HG03280 (cell line): ENCODE measurements at regions not wholly inside any gene's neighbourhood (a gene's known extent, or its start where the extent isn't known, plus 50 kb on each side); places are given as distances from the start of the nearest gene placed in this dataset.

Experiments used
- ATAC-seq: cut with Tn5 transposase; IDR thresholded peaks from one replicate; pipeline ENCODE4 v1.9.1; 2021; ENCODE audit warnings: mild to moderate bottlenecking, moderate library complexity; ENCODE audit not compliant: unreplicated experiment

DNA sequence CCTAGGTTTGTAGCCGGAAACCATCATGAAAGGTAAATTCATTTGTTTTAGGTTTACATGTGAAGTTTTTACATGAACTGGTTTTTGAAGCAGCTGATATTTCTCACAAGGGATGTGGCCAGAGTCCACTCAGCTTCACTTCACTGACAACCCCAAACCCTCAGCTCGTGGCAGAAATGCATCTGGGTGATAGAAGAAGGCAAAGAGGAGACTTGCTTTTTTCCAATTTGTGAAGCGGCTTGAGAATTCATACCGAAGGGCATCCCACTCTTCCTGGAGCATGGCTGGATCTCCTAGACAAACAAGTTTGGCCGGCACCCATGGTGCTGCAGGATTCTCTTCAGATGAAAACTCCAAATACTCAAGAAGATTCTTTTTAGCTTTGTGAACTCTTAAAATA is 392.8 kb upstream of the CNR1 start:
- ATAC-seq = no peak

DNA sequence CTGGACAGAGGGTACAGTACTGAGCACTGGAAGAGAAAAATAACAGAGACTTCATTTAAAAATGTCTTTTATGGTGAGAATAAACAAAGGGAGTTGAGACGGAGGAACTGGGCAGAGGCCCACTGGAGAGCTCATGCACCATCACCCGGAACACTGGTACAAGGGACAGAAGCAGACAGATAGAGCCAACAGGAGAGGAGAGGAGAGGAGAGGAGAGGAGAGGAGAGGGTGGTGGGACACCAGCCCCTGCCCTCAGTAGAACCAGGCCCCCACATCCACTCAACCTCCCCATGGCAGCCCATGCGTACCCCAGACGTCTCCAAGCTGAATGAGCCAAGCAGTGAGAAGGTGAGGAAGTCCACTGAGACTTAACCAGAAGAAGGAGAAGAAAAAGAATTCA is 390.5 kb upstream of the CNR1 start:
- no peak for ATAC-seq

DNA sequence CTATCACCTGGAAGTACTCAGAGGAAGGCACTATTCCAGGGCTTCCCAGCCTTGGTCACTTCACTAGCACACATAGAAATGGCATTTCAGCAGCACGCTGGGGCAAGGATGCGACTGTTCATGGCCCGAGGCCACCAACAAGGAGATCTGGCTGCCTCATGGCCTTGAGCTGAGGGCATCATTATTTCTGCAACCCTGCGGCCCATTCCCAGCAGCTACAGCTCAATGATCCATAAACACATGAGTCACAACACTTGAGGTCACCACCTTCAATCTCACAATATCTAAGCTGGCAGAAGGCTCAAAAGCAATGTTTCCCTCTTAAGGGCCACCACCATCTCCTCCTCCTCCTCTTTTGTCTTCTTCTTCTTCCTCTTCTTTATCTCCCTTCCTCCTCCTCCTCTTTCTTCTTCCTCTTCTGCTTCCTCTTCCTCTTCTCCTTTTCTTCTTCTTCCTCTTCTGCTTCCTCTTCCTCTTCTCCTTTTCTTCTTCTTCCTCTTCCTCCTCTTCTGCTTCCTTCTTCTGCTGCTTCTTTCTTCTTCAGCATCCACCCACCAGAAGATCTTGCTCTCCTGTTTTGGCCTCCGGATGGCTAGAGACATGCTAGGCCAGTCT is 382.9 kb upstream of the CNR1 start:
- no peak for ATAC-seq

DNA sequence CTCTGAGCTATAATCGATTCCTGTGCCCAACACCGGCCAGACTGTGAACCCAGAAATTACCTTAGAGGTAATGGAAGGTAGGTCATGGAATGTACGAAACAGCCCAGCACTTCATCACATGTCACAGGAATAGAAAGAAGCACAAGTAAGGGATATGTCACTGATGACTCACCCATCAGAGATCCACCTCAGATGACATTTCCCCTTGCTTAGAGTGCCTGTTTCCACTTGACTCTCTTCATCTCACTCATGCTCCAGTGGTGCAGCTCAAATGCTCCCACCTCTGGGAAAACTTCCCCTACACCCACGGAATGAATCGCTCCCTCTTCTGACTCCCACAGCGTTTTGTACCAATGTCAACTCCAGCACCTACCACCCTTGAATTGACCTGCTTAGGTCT is 381.6 kb upstream of the CNR1 start:
- ATAC-seq = no peak

DNA sequence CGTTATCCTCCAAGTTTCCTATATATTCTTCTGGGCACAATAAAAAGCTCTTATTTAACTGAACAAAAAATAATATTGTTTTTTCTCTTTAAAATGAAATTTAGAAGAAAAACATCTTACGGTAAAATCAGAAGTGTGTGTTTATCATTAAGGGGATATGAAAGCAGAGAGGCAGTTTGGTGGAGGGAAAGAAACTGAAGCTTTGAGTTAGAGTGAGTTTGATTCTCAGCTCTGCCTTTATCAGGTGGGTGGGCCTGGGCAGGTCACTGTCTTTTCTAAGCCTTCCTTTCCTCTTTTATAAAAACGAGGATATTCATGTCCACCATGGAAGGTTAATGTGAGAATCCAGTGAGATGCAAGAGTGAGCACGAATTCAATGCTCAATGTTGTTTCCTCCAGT is 379.8 kb upstream of the CNR1 start:
- no peak for ATAC-seq

DNA sequence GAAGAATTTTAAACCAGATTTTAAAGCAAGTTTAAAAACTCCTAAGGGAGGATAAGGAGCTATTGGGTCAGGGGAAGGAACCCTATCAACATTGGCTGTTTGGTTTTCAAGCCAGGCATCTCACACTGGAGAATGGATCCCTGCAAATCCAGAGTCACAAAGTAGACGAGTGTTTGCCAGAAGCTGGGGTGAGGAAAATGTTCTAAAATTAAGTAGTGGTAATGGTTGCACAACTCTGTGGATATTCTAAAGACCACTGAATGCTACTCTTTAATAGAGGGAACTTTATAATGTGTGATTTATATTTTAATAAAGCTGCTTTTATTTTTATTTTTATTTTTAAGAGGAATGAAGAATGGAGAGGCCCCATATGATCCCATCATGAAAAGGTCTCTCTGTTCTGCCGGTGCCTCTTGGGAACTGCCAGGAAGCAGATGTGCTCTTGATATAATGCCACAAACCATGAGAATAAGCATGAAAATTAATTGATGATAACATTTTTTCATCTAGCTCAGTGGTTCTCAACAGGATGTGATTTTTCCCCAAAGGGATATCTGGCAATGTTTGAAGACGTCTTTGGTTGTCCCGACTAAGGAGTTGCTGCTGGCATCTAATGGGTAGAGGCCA is 379.0 kb upstream of the CNR1 start:
- no peak for ATAC-seq

DNA sequence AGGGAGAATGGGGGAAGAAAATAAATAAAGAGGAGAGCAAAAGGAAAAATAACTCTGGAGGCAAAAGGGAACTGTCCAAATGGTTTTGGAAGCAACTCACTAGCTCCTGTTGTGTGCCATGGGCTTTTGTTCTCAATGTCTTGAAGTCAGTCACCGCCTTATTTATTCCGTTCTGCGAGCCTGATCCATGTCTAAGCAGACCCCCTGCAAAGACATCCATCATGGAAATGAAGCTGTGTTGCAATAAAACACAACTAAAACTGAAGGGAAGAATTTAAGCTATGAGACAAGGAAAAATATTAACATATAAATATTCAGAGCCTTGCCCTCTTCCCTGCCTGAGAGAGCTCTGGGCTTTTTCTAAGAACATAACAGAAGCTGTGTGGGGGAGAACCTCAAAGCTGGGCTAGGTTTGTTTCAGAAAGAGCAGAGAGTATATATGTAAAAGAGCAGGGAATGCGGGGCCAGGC is 373.2 kb upstream of the CNR1 start:
- no peak for ATAC-seq

DNA sequence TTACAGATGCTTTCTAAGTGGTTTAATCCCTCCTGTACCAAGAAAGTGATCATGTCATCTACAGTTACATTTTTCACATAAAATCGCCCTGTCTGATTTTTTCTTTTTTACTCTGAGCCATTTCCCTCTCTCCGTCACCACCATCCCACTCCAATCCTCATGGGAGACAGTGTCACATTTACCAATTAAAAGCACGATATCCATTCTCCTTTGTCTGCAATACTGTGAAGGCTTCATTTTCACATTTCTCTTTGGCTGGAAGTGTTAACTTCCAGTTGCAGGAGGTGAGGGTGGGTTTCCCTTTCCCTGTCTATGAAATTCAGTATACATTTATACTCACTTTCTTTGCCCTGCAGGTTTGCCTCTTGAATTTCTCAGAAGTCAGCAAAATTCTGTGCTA is 372.7 kb upstream of the CNR1 start:
- ATAC-seq = no peak

DNA sequence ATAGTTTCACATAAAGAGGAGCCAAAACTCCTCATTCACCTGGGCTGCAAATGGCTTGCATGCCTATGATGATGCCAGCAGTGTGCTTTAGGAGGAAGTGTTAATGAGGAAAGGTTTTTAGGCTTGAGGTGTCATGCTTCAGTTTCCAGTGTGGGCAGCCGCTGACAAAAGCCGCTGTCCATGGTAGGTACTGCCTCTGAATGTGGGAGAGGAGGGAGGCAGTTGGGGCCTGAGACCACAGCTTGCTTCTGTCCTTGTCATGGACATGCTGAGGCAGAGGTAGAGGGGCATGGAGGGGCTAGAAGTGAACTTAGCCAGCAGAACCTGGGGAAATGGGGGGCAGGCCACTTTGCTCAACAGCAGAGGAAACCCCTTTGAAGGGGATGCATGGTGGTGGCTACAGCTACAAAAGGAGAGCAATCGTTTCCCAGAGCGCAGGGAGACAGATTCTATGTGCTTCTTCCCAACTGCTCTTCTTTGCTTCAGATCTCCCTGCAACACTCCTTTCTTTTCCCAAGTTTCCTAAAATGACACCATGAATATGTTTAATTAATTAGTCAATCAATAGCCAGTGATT is 372.1 kb upstream of the CNR1 start:
- no peak for ATAC-seq

DNA sequence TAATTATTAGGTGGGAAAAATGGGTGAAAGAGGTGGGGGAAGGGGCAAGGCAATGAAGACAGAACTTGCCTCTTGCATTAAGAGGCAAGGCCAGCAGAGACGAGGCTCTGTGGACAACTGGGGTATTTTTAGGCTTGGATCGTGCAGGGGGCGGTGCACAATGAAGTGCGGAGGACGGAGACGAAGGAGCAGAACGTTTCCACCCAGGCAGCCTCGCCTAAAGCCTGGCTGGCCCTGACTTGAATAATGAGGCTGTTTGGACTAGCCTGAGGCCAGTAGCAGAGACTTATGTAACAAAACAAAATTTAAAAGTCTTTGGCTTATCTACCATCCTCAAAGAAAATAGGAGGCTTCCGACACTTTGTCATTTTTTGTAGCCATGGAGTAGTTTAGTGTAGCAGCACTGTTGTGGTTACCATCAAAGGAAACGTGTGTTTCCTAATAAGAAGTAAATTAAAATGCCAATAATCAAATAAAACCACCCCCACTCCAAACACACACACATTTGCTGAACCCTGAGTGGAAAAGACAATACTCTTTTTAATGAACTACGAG is 370.0 kb upstream of the CNR1 start:
- no peak for ATAC-seq

DNA sequence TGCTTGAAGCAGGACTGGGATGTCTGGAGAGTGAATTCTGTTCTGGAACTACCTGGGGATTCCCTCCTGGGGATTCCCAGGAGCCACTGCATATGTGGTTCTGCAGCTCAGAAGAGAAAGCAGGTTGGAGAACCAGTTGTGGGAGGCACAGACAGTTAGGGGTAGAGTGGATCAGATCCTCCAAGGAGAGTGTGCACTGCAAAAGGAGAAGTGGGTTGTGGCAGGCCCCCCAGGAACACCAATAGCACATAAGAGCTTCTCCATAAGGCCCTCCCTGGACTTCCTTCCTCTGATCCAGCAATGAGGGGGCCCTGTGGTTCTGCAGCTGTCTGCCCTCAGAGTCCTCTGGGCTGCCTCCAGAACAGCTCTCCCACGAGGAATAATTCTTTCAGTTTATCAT is 369.2 kb upstream of the CNR1 start:
- no peak for ATAC-seq

DNA sequence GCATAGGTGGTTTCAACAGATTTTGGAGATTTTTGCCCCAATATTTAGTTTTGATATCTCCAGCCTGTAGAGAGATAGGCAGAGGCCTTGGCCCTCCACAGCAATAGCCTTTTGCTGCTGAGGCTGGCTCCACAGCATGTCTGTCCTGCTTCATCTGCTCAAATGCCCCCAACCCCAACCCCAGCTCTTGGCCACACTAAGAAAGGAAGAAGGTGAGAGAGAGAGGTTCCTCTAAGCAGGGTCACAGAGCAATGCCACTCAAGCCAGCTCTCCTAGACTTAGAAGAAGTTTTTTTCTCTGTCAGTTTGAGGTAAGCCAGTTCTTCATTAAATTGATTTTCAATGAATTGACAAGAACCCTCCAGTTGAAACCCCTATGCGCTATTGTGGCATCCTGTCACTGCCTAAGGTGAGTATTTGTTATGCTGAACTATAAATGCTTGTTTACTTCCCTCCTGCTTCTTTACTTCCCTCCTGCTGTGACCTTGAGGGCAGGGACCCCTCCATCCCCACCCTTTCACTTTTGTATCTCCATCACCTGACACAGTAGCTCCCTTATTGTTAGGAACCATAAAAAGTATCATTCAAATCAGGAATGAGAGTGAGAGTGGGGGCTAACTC is 366.2 kb upstream of the CNR1 start:
- ATAC-seq = no peak

DNA sequence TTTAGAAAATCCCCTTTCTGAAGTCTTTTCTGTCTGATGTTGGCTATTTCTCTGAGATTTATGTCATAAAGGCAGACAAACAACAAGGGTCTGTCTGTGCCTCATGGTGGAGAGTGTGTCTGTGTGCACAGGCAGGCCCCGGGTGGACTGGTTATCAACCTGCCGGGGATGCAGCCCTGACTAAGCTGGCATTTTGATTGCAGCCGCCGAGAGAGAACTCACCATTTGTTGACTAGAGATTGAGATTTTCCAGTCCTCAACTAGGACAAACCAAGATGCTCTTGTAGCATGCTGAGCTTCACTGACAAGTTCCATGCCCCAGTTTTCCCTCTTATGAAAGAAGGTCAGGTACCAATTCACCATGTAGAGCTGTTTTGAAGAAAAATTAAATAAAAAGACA is 363.6 kb upstream of the CNR1 start:
- no peak for ATAC-seq

DNA sequence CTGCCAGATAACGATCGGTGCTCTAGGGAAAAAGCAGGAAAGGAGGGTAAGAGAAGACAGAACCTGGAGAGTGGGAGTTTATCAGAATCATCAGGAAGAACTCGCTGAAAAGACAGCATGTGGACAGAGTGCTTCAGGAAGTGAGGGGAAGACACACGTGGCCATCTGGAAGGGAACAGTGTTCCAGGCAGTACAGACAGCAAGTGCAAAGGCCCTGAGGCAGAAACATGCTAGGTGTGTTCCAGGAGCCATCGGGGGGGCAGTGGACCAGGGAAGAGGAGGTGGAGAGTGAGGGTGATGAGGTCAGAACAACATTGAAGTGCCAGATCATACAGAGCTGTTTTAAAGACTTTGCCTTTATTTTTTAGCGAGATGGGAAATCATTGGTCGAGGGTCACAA is 354.3 kb upstream of the CNR1 start:
- no peak for ATAC-seq

DNA sequence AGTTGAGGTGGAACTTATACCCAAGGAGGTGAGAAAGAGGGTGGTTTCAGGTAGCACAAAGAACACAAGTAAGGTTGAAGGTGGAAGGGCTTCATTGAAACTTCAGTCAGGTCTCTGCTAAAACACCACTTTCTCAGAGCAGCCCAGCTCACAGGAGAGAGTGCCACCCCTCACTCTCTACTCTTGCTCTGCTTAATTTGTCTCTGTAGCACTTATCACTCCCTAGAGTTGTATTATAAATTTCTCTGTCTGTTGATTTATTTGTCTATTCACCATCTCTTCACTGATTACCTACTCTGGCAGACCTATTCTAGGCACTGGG is 353.8 kb upstream of the CNR1 start:
- ATAC-seq = no peak

DNA sequence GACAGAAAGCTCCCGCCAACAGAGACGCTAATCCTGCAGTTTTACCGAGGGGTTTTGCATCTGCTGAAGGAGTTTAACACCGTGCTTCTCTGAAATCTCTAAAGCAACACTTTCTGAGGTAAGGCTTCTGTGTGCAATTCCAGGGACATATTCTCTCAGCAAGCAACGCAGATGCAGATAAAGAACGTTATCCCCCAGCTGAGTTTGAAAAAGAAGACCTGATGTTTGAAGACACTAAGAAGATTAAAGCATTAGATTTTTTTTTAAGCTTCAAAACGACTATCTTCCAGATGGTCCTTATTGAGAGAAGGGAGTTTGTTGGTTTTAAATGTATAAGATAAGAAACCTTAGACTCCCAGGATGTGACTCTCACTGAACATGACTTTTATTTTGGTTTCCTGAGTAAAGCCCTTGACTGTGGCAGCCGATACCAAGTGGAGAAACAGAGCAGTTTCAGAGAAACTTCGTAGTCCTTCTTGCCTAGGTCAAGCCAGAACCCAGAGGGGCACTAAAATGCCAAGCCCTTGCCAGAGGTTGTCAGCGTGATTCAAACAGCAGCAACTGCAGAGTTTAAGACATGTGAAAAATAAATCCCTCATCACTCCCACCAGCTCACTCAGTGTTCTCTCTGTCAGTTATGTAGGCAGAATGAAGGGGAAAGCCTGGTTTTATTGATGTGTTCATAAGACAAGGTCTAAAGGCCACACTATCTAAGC is 353.3 kb upstream of the CNR1 start:
- ATAC-seq = no peak

DNA sequence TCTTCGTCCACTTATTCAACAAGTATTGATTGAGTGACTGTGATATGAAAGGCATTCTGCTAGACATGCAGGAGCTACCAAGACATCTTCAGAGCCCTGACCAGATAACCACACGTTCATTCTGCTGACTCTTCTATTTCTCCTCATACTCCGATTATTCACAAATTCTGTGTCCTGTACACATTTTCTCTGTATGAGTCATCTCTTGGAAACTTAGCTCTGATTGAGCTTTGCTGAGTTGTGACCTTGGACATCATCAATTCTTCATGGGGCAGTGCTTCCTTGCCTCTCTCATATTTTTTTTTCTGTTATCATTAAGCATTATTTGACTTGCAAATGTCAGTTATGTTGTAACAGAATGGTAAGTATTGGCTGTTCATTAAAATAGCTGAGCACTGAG is 351.6 kb upstream of the CNR1 start:
- ATAC-seq = no peak

DNA sequence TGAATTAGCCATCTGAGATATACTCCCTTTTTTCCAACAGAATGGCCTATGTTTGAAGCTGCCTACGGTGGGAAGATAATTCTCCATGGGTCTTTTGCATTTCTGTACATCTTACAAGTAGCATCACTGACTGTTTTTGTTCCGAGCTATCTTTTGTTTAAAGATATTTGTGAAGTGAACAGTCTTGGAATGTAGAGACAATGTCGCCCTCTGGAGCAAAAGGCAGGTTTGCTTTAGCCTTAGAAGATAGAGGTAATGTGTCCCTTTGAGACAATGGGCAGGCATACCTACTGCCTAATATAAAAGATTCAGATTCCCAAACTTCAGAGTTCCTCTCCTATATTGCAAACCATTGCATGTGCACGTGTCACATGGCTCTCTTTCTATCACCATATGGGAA is 347.8 kb upstream of the CNR1 start:
- no peak for ATAC-seq

DNA sequence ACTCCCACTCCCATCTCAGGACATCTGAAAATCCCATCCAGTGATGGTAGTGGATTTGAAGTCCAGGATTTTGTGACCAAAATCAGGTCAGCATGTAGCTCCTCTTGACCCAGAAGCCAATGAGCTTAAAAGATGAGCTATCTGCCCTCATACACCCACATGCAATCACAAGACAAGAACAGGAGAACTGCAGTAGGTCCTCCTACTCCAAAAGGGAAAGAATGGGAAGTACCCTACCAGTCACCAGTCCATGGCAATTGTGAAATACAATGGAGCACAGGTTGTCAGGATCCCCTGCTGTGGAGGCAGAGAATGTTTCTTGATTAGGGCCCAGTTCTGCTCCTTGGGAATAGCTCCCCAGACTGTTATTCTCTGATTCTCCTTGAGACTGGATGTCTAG is 347.3 kb upstream of the CNR1 start:
- ATAC-seq = no peak

DNA sequence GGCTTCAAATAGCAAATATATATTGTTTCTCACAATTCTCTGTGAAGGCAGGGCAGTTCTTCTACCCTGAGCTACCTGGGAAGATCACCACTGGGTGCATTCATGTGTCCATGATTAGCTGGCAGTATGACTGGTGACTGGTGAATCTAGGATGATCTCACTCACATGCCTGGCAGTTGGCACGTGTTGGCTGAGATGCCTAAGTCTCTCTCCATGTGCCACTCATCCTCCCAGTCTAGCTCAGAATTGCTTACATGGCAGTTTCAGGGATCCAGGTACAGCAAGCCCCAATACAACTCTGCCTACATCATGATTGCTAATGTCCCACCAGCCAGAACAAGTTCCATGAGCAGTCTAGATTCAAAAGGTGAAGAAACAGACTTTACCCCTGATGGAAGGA is 346.8 kb upstream of the CNR1 start:
- ATAC-seq = no peak

DNA sequence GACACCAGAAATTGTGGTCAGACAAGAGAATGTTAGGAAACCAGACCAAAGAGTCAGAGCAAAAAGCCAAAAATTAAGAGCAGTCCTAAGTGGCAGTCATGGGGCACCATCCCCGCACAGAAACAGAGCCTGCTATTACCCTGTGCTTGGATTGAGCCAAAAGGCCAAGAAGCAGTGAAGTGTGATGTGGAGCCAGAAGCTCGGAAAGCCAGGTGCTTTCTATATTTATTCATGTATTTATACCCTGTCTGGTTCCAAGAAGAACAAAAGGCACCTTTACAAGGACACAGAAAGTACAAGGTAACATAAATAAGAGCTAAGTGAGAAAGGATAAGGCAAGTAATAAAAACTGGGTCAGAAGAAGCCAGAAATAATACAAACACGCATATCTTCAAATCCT is 336.2 kb upstream of the CNR1 start:
- no peak for ATAC-seq
